ENCODE measurements at regions not wholly inside any gene's neighbourhood (a gene's known extent, or its start where the extent isn't known, plus 50 kb on each side); places are given as distances from the start of the nearest gene placed in this dataset.

DNA sequence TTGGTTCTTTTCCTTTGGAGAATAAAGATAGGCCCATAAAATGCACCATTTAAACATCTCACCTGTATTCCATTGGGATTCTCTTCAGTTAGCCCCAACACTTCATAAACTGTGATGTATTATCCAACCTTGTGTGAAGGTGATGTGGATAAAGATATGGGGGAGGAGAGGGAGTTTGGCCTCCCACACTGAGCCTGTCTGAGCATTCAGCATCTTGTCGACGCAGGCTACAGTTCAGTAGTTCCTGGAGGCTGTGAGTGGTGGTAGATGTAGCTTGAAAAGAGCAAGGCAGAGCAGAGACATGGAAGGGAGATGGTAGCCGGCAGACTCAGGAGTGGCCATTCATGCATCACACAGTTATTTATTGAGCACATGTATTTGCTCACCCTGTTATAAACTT, 292.4 kb upstream of the PITX2 start:
- intact Hi-C loops (cut with micrococcal nuclease): no loop called here
- dilution Hi-C loops (cut with MboI; ENCODE audit: extremely low pct_ligation_motif_present, low sequenced_read_pairs): no loop called here
- FAIRE-seq: no peak

DNA sequence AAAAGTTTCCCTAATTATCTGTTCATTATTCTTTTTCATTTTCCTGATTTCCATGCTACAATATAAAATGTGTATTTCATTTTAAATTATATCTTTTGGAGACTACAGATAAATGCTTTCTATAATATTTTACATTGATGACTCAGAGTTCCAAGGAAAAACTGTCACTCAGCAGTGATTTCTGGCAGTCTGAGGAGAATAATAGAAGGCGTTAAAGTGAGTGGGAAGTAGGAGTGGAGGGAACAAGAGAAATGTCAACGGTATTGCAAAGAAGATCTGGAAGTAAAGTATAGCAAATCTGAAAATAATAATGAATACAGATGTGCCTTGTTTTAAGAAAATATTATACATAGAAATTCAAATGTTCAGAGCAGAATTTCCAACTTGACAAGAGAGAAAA, 293.6 kb upstream of the PITX2 start:
- Histone ChIP-seq H3K9me1 (replicated peaks; ENCODE audit: control insufficient read depth, extremely low read depth, insufficient read depth, low read length) (no peaks in the 10 kb centered on the region), H3K27me3 (ENCODE audit: control insufficient read depth in 2 of 2, insufficient read depth in 2 of 2, low read length in 2 of 2) (no peaks in the 10 kb centered on the region), H3K27ac (ENCODE audit: insufficient read depth, low read depth, low read length) (no peak overlapping the region), H3K4me3 (replicated peaks in 1 of 3; ENCODE audit: insufficient read depth in 1 of 3, low read depth in 1 of 3, low read length in 3 of 3) (no peak overlapping the region), H3K79me2 (ENCODE audit: control insufficient read depth, insufficient read depth, low read length) (no peaks in the 10 kb centered on the region), H4K20me1 (replicated peaks; ENCODE audit: control insufficient read depth, extremely low read depth, insufficient read depth, low read length) (no peaks in the 10 kb centered on the region), H3K9ac (replicated peaks; ENCODE audit: extremely low read depth, insufficient read depth, low read length) (no peak overlapping the region), H3K4me1 (ENCODE audit: control insufficient read depth, extremely low read depth, insufficient read depth, low read length) (no peaks in the 10 kb centered on the region), H3K4me2 (ENCODE audit: insufficient read depth, low read length) (no peak overlapping the region), H3K36me3 (ENCODE audit: control insufficient read depth in 2 of 2, extremely low read depth in 1 of 2, insufficient read depth in 2 of 2, low read length in 2 of 2) (no peaks in the 10 kb centered on the region), H2AFZ (ENCODE audit: low read depth, low read length) (no peak overlapping the region), H3K9me3 (replicated peaks; ENCODE audit: control insufficient read depth, insufficient read depth, low read length) (no peaks in the 10 kb centered on the region)
- no peak for DNase-seq (ENCODE audit: low read depth, low spot score)
- ChIA-PET POLR2A (no interaction called here), CTCF (interaction anchor here (1.5 kb wide), 1 partner anchor 171 kb away, joined by 3 read pairs; no protein-coding TSS in a partner anchor)
- dilution Hi-C loops (cut with MboI; ENCODE audit: extremely low pct_ligation_motif_present, low sequenced_read_pairs) (no loop called here), intact Hi-C loops (cut with micrococcal nuclease) (no loop called here)
- BruUV-seq (replicated peaks): no TSS peak
- FAIRE-seq: no peak
- TF ChIP-seq CTCF (IDR thresholded peaks at IDR 0.05; ENCODE audit: extremely low read depth in 1 of 2, insufficient read depth in 1 of 2, low read depth in 1 of 2, low read length in 2 of 2) (no peak), MYC (IDR thresholded peaks at IDR 0.05; ENCODE audit: low read depth, low read length) (no peak), POLR2A (IDR thresholded peaks at IDR 0.05; ENCODE audit: low read depth, low read length) (no peak), EZH2 (IDR thresholded peaks at IDR 0.05; ENCODE audit: borderline replicate concordance, low read depth, low read length, severe bottlenecking) (no peak), FOS (IDR thresholded peaks at IDR 0.05; ENCODE audit: borderline replicate concordance, insufficient read depth, low read length) (no peak), JUN (IDR thresholded peaks at IDR 0.05; ENCODE audit: borderline replicate concordance, insufficient read depth, insufficient read length, low read depth) (no peak), GATA2 (IDR thresholded peaks at IDR 0.05; ENCODE audit: insufficient read depth, insufficient read length, low read depth, low read length) (no peak), POLR2AphosphoS5 (IDR thresholded peaks at IDR 0.05; ENCODE audit: insufficient read depth, low read depth, low read length) (no peak), MAX (IDR thresholded peaks at IDR 0.05; ENCODE audit: insufficient read depth, insufficient read length) (no peak)

More for the DNA sequence above, 292.4 kb upstream of the PITX2 start:
- CTCF ChIA-PET: no interaction called here
- no peaks in the 10 kb centered on the region for H3K36me3 ChIP-seq (ENCODE audit: control insufficient read depth in 2 of 2, extremely low read depth in 1 of 2, insufficient read depth in 2 of 2, low read length in 2 of 2)
- no peak overlapping the region for H2AFZ ChIP-seq (ENCODE audit: low read depth, low read length)
- H3K4me2 ChIP-seq (ENCODE audit: insufficient read depth, low read length): no peak overlapping the region
- DNase-seq (ENCODE audit: low read depth, low spot score): no peak
- no TSS peak for BruUV-seq (replicated peaks)
- no peaks in the 10 kb centered on the region for H3K9me3 ChIP-seq (replicated peaks; ENCODE audit: control insufficient read depth, insufficient read depth, low read length)
- no peak overlapping the region for H3K4me3 ChIP-seq (replicated peaks in 1 of 3; ENCODE audit: insufficient read depth in 1 of 3, low read depth in 1 of 3, low read length in 3 of 3)
- H3K4me1 ChIP-seq (ENCODE audit: control insufficient read depth, extremely low read depth, insufficient read depth, low read length): no peaks in the 10 kb centered on the region
- H3K9ac ChIP-seq (replicated peaks; ENCODE audit: extremely low read depth, insufficient read depth, low read length): no peak overlapping the region
- POLR2A ChIA-PET: no interaction called here
- H3K9me1 ChIP-seq (replicated peaks; ENCODE audit: control insufficient read depth, extremely low read depth, insufficient read depth, low read length): no peaks in the 10 kb centered on the region
- TF ChIP-seq MAX (IDR thresholded peaks at IDR 0.05; ENCODE audit: insufficient read depth, insufficient read length): no peak
- no peak for TF ChIP-seq JUN (IDR thresholded peaks at IDR 0.05; ENCODE audit: borderline replicate concordance, insufficient read depth, insufficient read length, low read depth)
- no peak for TF ChIP-seq GATA2 (IDR thresholded peaks at IDR 0.05; ENCODE audit: insufficient read depth, insufficient read length, low read depth, low read length)
- H4K20me1 ChIP-seq (replicated peaks; ENCODE audit: control insufficient read depth, extremely low read depth, insufficient read depth, low read length): no peaks in the 10 kb centered on the region
- H3K79me2 ChIP-seq (ENCODE audit: control insufficient read depth, insufficient read depth, low read length): no peaks in the 10 kb centered on the region
- no peak overlapping the region for H3K27ac ChIP-seq (ENCODE audit: insufficient read depth, low read depth, low read length)
- no peaks in the 10 kb centered on the region for H3K27me3 ChIP-seq (ENCODE audit: control insufficient read depth in 2 of 2, insufficient read depth in 2 of 2, low read length in 2 of 2)

Data from endothelial cell of umbilical vein (primary cell).